Kidney (tissue), 13 donors: ENCODE measurements at regions not wholly inside any gene's neighbourhood (a gene's known extent, or its start where the extent isn't known, plus 50 kb on each side); places are given as distances from the start of the nearest gene placed in this dataset.

Experiments used
- DNase-seq, 5 donors: peaks; one replicate each; pipeline ENCODE4 v3.0.0-alpha.2; 2013 to 2020
- FAIRE-seq: peaks from 2 replicates; lab custom pipeline; 2012; peaks lifted over from hg19 to GRCh38; lab: Jason Lieb, UNC
- H3K27ac ChIP-seq, 2 donors: one replicate each; pipeline ENCODE4 v1.7.0; 2013; ENCODE audit warnings: low read depth in 2 of 2, low read length in 2 of 2, inconsistent platforms in 1 of 2
- H3K27me3 ChIP-seq: one replicate; pipeline ENCODE4 v1.7.1; 2013; ENCODE audit warnings: low read length, inconsistent platforms; ENCODE audit not compliant: control insufficient read depth, insufficient read depth
- H3K36me3 ChIP-seq, 3 donors: one replicate each; pipeline versions ENCODE4 v1.7.0 to v1.7.1; 2013; ENCODE audit warnings: low read length in 3 of 3, control low read depth in 1 of 3, inconsistent platforms in 1 of 3; ENCODE audit not compliant: insufficient read depth in 3 of 3, control insufficient read depth in 2 of 3
- H3K4me1 ChIP-seq, 3 donors: one replicate each; pipeline versions ENCODE4 v1.7.0 to v1.7.1; 2013; ENCODE audit warnings: low read length in 3 of 3, inconsistent platforms in 1 of 3, low read depth in 1 of 3; ENCODE audit not compliant: control insufficient read depth in 2 of 3, insufficient read depth in 2 of 3
- H3K4me3 ChIP-seq, 3 donors: one replicate each; pipeline versions ENCODE4 v1.7.0 to v1.8.1; 2013; ENCODE audit warnings: low read length in 3 of 3, control low read depth in 1 of 3, inconsistent platforms in 1 of 3
- H3K9ac ChIP-seq, 3 donors: one replicate each; pipeline versions ENCODE4 v1.7.0 to v1.7.1; 2013; ENCODE audit warnings: low read length in 3 of 3, control low read depth in 1 of 3, inconsistent platforms in 1 of 3
- H3K9me3 ChIP-seq, 3 donors: one replicate each; pipeline versions ENCODE4 v1.7.0 to v1.7.1; 2013; ENCODE audit warnings: low read length in 3 of 3, control low read depth in 1 of 3, inconsistent platforms in 1 of 3; ENCODE audit not compliant: control insufficient read depth in 2 of 3, insufficient read depth in 1 of 3
- intact Hi-C: fragments of 100-400 bp; cut with DNase I; formaldehyde crosslinking; loops from one replicate; pipeline ENCODE4 v1.11.1; 2022
- TF ChIP-seq, protein P1 (sequence below): IDR thresholded peaks from 3 replicates; pipeline ENCODE4 v1.5.1; 2012; ENCODE audit warnings: mild to moderate bottlenecking, moderate library complexity, borderline replicate concordance; ENCODE audit not compliant: insufficient read depth; ENCODE audit errors: extremely low read depth
- donor health status: control.
- donor health status: control.
- donor health status: control.
- donor health status: control.
- donor health status: control.
- donor health status: DM: yes; HTN: yes; CAD: no.
- donor health status: Normal renal cell carcinoma (clear cell type).

DNA sequence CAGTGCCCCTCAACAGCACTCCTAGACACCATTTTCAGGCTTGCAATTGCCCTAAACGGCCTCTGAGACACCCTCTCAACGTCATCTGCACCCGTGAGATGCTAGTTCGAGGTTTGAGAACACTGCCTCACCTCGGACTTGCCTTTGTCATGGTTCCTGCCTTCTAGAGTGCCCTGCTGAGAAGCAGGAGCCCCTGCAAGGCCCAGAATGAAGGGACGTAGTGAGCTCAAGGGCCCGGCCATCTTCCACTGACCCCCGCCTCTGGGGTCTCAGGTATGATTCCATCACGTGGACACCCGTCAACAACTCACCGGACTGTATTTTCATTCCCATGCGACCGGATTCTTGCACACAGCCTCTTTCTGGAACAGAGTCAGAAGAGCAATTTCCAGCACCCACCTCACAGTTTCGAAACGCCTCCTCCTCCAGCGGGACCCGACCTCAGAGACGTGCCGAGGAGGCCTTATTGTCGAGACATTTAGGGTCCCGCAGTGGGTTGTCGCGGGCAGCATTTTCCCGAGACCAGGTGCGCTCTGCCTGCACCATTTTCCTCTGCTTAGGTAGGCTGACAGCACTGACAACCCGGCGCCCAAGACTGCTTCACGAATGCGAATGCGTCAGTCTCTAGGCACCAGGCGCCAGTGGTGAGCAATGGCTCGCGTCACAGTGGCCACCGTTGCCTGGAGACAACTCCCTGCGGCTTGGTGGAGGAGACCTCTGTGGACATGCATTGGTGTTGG, 999.9 kb downstream of the KCNJ18 start:
- intact Hi-C loops = no loop called here
- no peaks in the 10 kb centered on the region for H3K27me3 ChIP-seq
- no peak overlapping the region for H3K27ac ChIP-seq
- no peaks in the 10 kb centered on the region for H3K4me1 ChIP-seq
- DNase-seq (no peak), FAIRE-seq (no peak)
- H3K9ac ChIP-seq = no peak overlapping the region
- no peaks in the 10 kb centered on the region for H3K36me3 ChIP-seq
- no peak overlapping the region for H3K4me3 ChIP-seq
- TF ChIP-seq, protein P1, sequence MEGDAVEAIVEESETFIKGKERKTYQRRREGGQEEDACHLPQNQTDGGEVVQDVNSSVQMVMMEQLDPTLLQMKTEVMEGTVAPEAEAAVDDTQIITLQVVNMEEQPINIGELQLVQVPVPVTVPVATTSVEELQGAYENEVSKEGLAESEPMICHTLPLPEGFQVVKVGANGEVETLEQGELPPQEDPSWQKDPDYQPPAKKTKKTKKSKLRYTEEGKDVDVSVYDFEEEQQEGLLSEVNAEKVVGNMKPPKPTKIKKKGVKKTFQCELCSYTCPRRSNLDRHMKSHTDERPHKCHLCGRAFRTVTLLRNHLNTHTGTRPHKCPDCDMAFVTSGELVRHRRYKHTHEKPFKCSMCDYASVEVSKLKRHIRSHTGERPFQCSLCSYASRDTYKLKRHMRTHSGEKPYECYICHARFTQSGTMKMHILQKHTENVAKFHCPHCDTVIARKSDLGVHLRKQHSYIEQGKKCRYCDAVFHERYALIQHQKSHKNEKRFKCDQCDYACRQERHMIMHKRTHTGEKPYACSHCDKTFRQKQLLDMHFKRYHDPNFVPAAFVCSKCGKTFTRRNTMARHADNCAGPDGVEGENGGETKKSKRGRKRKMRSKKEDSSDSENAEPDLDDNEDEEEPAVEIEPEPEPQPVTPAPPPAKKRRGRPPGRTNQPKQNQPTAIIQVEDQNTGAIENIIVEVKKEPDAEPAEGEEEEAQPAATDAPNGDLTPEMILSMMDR = no peak
- H3K9me3 ChIP-seq = peaks cover 0 to 2% (median 2%) of the 10 kb centered on the region in 3 donors

DNA sequence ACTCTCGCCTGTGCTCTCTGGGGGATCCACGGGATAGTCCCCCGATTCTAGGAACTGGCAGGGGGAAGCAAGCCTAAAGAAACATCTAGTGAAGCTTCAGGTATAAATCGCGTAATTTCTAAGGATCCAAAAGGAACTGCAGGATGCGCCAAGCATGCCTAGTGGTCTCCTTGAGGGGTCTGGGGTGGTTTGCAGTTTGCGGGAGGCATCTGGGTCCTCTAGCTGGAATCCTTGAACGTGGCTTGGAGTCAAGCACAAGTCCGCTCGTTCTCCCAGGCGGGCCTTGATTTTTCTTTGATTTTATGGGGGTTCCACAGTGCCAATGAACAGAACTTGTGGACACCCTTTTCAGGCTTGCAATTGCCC, 1000.5 kb downstream of the KCNJ18 start:
- no peak overlapping the region for H3K4me3 ChIP-seq
- intact Hi-C loops = no loop called here
- H3K4me1 ChIP-seq = no peaks in the 10 kb centered on the region
- TF ChIP-seq, protein P1 = no peak
- FAIRE-seq = no peak
- no peak overlapping the region for H3K9ac ChIP-seq
- DNase-seq = no peak
- no peaks in the 10 kb centered on the region for H3K27me3 ChIP-seq
- H3K9me3 ChIP-seq = peaks cover 0 to 2% (median 2%) of the 10 kb centered on the region in 3 donors
- no peaks in the 10 kb centered on the region for H3K36me3 ChIP-seq
- no peak overlapping the region for H3K27ac ChIP-seq

DNA sequence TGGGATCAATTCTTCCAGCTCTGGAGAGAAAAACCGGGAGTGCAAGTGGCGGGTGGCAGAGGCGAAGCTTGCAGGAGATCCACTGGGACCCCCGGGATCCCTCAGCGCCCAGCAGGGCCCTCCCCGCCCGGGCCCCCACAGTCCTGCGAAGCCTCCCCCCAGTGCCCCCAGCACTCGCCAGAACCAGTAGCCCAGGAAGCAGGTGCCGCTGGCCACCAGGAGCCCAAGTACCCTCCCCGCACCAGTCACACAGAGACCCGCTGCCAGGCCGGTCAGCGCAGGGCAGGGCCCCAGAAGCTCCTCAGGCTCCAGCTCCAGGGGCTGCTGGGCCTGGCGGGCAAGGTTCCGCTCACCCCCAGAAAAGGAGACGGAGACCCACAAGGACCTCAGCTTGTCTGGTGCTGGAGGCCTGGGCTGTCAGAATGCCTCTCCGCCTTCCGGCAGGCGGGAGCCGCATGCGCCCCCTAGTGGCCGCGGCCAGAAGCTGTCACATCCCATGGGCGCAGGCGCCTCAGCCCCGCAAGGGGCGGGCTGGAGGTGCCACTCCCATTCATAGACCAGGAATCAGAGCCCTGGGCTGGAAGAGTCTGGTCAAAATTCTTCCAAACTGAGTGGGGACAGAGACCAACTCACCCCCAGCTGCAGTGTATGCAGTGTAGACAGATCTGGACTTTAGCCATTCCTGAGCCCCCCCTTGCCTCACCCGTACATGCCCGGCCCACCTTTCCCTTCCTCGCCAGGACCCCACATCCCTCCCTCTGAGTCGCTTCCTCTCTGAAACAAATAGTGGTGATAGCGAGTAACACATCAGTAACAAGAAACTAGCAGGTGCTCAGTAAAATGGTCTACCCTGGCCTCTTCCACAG, 1002.3 kb downstream of the KCNJ18 start:
- FAIRE-seq (no peak), DNase-seq (no peak)
- H3K27ac ChIP-seq = no peak overlapping the region
- H3K36me3 ChIP-seq = no peaks in the 10 kb centered on the region
- no peak overlapping the region for H3K4me3 ChIP-seq
- no peaks in the 10 kb centered on the region for H3K4me1 ChIP-seq
- TF ChIP-seq, protein P1 = no peak
- H3K9ac ChIP-seq = no peak overlapping the region
- H3K27me3 ChIP-seq = no peaks in the 10 kb centered on the region
- peaks cover 0 to 2% (median 2%) of the 10 kb centered on the region in 3 donors for H3K9me3 ChIP-seq
- intact Hi-C loops = no loop called here
